SK-N-SH treated with all-trans-retinoic acid at 6 μM for 48 hours (cell line): ENCODE measurements at regions not wholly inside any gene's neighbourhood (a gene's known extent, or its start where the extent isn't known, plus 50 kb on each side); places are given as distances from the start of the nearest gene placed in this dataset.

Source experiments
- ATAC-seq: fragments of 200-7000 bp; cut with Tn5 transposase; 3 replicates; pipeline ENCODE4 v1.9.1; 2020; ENCODE audit warnings: mild to moderate bottlenecking, moderate library complexity
- GLIS3 ChIP-seq: fragments of 250-450 bp; sonication (Bioruptor Pico); IDR thresholded peaks from 2 replicates; pipeline ENCODE4 v1.5.0; 2020; ENCODE audit warnings: mild to moderate bottlenecking, moderate library complexity
- ISL1 ChIP-seq: fragments of 250-450 bp; sonication (Bioruptor Pico); IDR thresholded peaks from 2 replicates; pipeline ENCODE4 v2.1.2; 2022; ENCODE audit warnings: mild to moderate bottlenecking, moderate library complexity
- OSR1 ChIP-seq: fragments of 250-450 bp; sonication (Bioruptor Pico); IDR thresholded peaks from 2 replicates; pipeline ENCODE4 v1.8.0; 2022; ENCODE audit warnings: moderate library complexity, mild to moderate bottlenecking, inconsistent platforms
- PATZ1 ChIP-seq: fragments of 250-450 bp; sonication (Bioruptor Pico); IDR thresholded peaks from 2 replicates; pipeline ENCODE4 v1.8.0; 2020; ENCODE audit warnings: mild to moderate bottlenecking, moderate library complexity, borderline replicate concordance
- PPARA ChIP-seq: fragments of 250-450 bp; sonication (Bioruptor Pico); IDR thresholded peaks from 2 replicates; pipeline ENCODE4 v1.5.0; 2020; ENCODE audit warnings: mild to moderate bottlenecking, borderline replicate concordance
- TCF4 ChIP-seq: fragments of 250-450 bp; sonication (Bioruptor Pico); IDR thresholded peaks from 2 replicates; pipeline ENCODE4 v1.8.0; 2021; ENCODE audit warnings: mild to moderate bottlenecking, moderate library complexity, borderline replicate concordance
- TOX ChIP-seq: fragments of 250-450 bp; sonication (Bioruptor Pico); IDR thresholded peaks from 2 replicates; pipeline ENCODE4 v1.8.0; 2021; ENCODE audit warnings: mild to moderate bottlenecking, moderate library complexity, borderline replicate concordance
- ZC3H10 ChIP-seq: fragments of 250-450 bp; sonication (Bioruptor Pico); IDR thresholded peaks from 2 replicates; pipeline ENCODE4 v1.5.1; 2021; ENCODE audit warnings: mild to moderate bottlenecking, moderate library complexity
- ZFP30 ChIP-seq: fragments of 450-650 bp; formaldehyde crosslinking; IDR thresholded peaks from 2 replicates; pipeline ENCODE4 v1.5.0; 2022; ENCODE audit warnings: mild to moderate bottlenecking, moderate library complexity
- ZNF565 ChIP-seq: fragments of 450-650 bp; formaldehyde crosslinking; conservative IDR thresholded peaks from 2 replicates; pipeline ENCODE4 v1.5.0; 2020; ENCODE audit warnings: low read depth, mild to moderate bottlenecking, moderate library complexity
- ZNF8 ChIP-seq: fragments of 450-650 bp; formaldehyde crosslinking; IDR thresholded peaks from 2 replicates; pipeline ENCODE4 v1.5.0; 2020; ENCODE audit warnings: mild to moderate bottlenecking, moderate library complexity

GRCh38 chrX:82232679-82233078, 1030.8 kb downstream of the SH3BGRL start:
- ATAC-seq = no peak
- TF ChIP-seq PATZ1 (CRISPR knock-in tag) = no peak
- TF ChIP-seq TCF4 (CRISPR knock-in tag) = no peak
- no peak for TF ChIP-seq GLIS3 (CRISPR knock-in tag)
- TF ChIP-seq ZNF565 (CRISPR knock-in tag) = no peak

- TF ChIP-seq TOX (CRISPR knock-in tag) (no peak), PPARA (no peak), TCF4 (CRISPR knock-in tag) (no peak), PATZ1 (CRISPR knock-in tag) (no peak), ZNF8 (CRISPR knock-in tag) (no peak), ZFP30 (CRISPR knock-in tag) (no peak), OSR1 (CRISPR knock-in tag) (no peak), ZC3H10 (CRISPR knock-in tag) (no peak), ISL1 (CRISPR knock-in tag) (no peak)
- ATAC-seq = no peak
These were observed 1035.4 kb downstream of the SH3BGRL start for GRCh38 chrX:82237328-82237727.
